ENCODE measurements at regions not wholly inside any gene's neighbourhood (a gene's known extent, or its start where the extent isn't known, plus 50 kb on each side); places are given as distances from the start of the nearest gene placed in this dataset.

GRCh38 chr16:60367739-60368138 lies 1633.6 kb upstream of the GOT2 start (continued):
- no peak for TF ChIP-seq REST (IDR thresholded peaks at IDR 0.05; ENCODE audit: unreplicated experiment)
- no peak for TF ChIP-seq ZNF114 (CRISPR knock-in tag; IDR thresholded peaks at IDR 0.05)
- TF ChIP-seq CTCF (conservative IDR thresholded peaks at IDR 0.05; ENCODE audit: low read depth in 2 of 2), result no peak

- Histone ChIP-seq H3K9me2 (ENCODE audit: insufficient read depth) (peaks cover 3% of the 10 kb centered on the region; the same call in 1 of the 2 replicates), H3K27me3 (ENCODE audit: insufficient read depth) (no peaks in the 10 kb centered on the region), H2AFZ (no peak overlapping the region), H3K4me3 (no peak overlapping the region), H3K36me3 (ENCODE audit: insufficient read depth) (no peaks in the 10 kb centered on the region), H4K20me1 (replicated peaks; ENCODE audit: insufficient read depth) (no peaks in the 10 kb centered on the region), H3K4me2 (no peak overlapping the region), H3K27ac (ENCODE audit: low read depth) (no peak overlapping the region), H3K79me2 (replicated peaks; ENCODE audit: insufficient read depth) (no peaks in the 10 kb centered on the region), H3K4me1 (ENCODE audit: insufficient read depth) (no peaks in the 10 kb centered on the region), H3F3A (replicated peaks; ENCODE audit: low read depth) (no peaks in the 10 kb centered on the region)
- H3K27me3 Mint-ChIP-seq (ENCODE audit: insufficient read depth, low read depth, poor library complexity), result no peaks in the 10 kb centered on the region
- no peak for DNase-seq (ENCODE audit: low spot score)
- H3K4me1 Mint-ChIP-seq, result peaks cover 9% of the 10 kb centered on the region; the same call in 2 of the 3 replicates
- peaks cover 3% of the 10 kb centered on the region; the same call in 1 of the 3 replicates for H3K9me3 Mint-ChIP-seq
- no peak overlapping the region for H3K27ac Mint-ChIP-seq
- H3K36me3 Mint-ChIP-seq (ENCODE audit: low read depth), result no peaks in the 10 kb centered on the region
- H3K4me3 Mint-ChIP-seq, result no peak overlapping the region
- no peak for ATAC-seq
- TF ChIP-seq JUNB (IDR thresholded peaks at IDR 0.05; ENCODE audit: unreplicated experiment) (no peak), POLR2AphosphoS5 (IDR thresholded peaks at IDR 0.05; ENCODE audit: low read depth) (no peak), ETS1 (IDR thresholded peaks at IDR 0.05) (no peak), EZH2 (IDR thresholded peaks at IDR 0.05; ENCODE audit: low read depth, unreplicated experiment) (no peak), EZH2phosphoT487 (IDR thresholded peaks at IDR 0.05; ENCODE audit: unreplicated experiment) (no peak), CREB1 (CRISPR knock-in tag; IDR thresholded peaks at IDR 0.05; ENCODE audit: low read depth) (no peak), CTCF (conservative IDR thresholded peaks at IDR 0.05; ENCODE audit: low read depth in 2 of 2) (no peak), REST (IDR thresholded peaks at IDR 0.05; ENCODE audit: unreplicated experiment) (no peak)
Measured at GRCh38 chr16:60363566-60363965, 1629.5 kb upstream of the GOT2 start.
